Superior temporal gyrus (tissue), 1 donor: ENCODE measurements at regions not wholly inside any gene's neighbourhood (a gene's known extent, or its start where the extent isn't known, plus 50 kb on each side); places are given as distances from the start of the nearest gene placed in this dataset.

Source experiments
- DNase-seq: peaks from one replicate; pipeline ENCODE4 v3.0.0-alpha.2; 2016; ENCODE audit errors: extremely low spot score

DNA sequence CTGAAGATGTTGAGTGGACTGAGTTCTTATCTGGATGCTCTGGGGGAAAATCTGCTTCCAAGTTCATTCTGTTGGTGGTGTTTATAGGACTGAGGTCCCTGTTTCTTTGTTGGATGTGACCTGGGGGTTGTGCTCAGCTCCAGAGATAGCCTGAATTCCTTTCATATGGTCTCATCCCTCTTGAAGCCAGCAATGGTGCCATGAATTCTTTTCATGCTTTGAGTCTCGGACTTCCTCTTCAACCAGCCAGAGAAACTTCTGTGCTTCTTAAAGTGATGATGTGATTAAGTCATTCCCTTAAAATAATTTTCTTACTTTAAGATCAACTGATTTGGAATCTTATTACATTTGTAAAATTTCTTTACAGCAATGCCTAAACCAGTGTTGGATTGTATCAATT, 233.8 kb upstream of the UGT8 start:
- DNase-seq = no peak

DNA sequence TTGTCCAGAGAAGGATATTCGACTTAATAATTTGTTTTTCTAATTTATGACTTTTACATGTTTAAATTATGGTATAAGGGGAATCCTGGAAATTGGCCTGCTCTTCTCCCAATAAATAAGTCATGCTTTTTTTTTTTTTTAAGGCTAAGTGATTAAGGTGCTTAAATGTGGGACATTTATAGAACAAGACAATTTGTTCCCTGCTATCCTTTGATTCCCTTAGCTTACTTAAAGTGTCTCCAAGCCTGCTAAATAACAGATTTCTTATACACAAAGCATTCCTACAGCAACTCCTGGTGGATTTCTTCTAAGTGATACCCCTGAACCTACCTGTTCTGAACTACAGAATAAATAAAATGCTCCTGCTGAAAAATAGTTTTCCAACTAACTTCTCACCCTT, 233.0 kb upstream of the UGT8 start:
- no peak for DNase-seq

DNA sequence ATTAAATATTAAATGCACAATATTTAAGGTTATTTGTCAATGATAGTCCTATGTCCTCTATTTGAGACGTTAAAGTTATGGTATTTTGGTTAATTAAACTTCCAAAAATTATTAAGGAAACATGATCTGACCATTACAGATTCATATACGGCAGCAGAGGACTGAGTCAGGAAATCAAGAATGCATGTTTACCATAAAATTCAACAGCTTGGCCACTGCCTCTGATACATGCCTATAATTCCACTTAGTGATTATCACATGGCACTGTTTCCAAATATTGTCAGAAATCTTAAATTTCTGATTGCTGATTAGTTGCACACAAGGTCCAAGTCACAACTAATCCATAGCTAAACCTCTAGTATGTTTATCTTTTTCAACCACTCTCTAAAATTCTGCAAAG, 232.2 kb upstream of the UGT8 start:
- no peak for DNase-seq

DNA sequence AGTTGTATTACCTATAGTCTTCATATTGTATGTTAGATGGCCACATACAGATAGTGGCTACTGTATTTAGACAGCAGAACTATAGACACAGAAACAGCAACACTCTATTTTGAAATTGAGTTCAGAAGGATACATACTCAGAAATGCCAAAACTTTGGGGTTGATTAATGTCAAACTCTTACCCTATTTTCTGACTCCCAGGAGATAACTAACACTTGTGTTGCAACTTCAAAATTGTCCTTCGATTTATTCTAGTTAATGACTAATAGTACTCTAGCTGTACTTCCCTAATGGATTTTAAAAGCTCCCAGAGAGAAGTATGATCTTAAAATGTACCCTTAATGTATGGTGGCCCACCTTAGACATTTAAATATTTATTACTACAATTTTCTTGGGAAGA, 229.9 kb upstream of the UGT8 start:
- no peak for DNase-seq

DNA sequence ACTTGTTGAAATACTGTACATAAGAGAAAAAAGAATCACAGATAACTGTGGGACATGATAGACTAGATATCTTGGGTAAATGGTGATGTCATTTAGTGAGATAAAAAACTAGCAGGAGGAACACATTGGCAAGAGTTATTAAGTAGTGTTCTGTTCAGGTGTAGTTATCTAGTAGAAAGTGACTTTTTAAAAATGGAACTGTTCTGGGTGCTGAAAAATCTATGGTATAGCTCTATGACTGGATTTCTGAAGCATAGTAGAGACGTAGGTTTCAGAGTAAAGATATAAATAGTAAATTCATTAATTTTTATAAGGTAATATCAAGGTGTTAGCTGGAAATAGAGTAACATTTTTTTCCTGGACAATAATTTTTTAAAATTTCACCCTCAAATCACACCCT, 225.1 kb upstream of the UGT8 start:
- no peak for DNase-seq

DNA sequence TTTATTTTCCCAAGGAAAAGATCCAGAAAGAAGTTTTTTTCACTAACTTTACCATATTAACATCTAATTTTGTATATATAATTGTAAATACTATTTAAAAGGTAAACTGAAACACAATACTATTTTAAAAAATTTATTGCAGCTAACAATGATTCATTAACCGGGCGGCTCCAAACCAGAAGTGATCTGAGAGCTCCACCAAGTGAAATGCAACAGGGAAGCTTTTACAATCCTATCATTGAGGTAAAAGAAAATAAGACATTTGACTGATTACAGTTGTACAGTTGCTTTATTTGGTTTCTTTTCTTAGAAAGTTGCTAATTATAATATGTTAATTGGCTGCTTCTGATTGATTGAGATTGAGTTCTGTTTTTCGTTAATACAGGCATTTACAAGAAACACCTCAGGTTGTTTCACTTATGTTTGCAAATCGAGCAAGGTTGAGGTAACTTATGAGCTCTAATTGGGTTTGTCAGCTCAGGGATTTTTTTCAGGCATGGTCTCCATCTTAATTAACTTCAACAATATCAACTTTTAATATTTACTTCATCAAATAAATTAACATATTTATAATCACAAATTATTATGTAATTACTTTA, 220.2 kb upstream of the UGT8 start:
- peak; percentile 31 for DNase-seq

DNA sequence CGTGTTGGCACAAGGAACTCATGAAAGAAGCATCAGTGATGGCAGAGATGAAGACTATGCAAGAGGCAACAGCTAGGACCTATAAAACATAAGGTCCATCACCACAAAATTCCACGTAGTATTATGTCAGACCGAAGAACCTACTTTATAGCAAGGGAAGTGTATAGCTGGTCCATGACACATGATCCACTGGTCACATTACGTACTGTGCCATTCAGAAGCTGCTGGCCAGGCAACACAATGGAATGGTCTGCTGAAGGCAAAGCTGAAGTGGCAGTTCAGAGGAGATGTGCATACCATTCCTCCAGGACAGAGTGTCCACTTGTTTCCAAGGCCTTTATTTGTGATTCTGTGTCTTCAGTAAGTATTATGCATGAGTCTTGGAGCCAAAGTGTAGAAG, 215.5 kb upstream of the UGT8 start:
- no peak for DNase-seq

DNA sequence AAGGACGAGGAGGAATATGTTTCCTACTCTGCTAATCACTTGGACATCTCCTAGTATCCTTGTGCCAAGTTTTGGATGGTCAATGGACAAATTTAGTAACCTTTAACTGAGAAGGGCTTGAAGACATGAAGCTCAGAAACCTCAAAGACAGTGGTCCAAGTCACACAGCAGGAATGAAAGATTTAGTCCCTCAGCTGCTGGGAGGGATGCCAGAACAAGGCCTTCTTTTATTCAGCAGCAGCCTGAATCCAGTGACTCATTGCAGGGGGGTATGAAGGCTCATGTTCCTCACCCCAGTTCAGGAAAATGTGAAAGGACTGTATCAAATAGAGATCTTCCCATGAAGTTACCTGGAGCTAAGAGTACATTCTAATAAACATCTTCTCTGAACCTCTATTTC, 214.9 kb upstream of the UGT8 start:
- peak; percentile 45 for DNase-seq

DNA sequence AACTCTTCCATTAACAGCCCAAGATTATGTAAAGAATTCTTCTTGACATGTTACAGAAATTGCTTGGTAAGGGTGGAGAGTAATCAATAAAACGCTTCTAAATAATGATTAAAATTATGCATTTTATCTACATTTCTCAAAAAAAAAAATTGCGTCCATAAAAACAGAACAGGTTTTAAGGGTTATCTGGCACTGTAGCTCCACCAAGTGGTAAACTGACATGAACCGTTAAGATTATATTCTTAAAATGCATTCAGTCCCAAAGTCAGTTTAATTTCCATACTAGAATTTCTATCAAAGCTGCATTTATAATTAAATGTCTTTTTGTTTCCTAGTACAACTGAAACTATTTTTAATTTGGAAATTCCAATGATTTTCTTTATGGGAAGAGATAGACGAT, 214.0 kb upstream of the UGT8 start:
- peak; percentile 83 for DNase-seq

DNA sequence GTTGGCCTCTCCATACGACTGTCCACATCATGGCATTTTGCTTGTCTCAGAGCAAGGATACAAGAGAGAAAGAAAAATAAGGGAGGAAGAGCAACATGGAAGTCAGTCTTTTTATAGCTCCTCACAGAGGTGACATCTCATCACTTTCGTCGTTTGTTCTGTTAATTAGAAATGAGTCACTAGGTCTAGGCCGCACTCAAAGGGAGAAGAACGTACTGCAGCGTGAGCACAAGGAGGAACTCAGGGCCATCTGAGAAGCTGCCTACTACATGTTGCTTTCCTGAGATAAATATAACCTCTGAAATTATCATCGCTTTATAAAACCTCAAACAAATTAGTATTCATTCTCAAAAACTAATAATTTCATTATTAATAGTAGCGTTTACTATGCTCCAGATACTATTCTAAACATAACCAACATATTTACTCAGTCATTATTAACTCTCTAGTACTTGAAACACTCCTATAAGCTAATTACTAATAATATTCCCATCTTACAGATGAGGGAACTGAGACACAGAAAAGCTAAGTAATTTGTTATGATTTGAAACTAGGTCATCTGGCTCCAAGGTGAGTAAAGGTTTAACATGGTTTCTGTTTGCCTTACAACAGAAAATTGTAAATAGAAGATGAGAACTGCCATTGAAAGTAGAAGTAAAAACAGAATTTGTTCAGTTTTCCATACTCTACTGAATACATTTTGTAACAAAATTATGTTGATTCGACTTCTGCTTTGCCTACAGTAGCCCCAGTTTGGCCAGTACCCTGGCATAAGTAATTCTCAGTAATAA, 213.2 kb upstream of the UGT8 start:
- DNase-seq = no peak

DNA sequence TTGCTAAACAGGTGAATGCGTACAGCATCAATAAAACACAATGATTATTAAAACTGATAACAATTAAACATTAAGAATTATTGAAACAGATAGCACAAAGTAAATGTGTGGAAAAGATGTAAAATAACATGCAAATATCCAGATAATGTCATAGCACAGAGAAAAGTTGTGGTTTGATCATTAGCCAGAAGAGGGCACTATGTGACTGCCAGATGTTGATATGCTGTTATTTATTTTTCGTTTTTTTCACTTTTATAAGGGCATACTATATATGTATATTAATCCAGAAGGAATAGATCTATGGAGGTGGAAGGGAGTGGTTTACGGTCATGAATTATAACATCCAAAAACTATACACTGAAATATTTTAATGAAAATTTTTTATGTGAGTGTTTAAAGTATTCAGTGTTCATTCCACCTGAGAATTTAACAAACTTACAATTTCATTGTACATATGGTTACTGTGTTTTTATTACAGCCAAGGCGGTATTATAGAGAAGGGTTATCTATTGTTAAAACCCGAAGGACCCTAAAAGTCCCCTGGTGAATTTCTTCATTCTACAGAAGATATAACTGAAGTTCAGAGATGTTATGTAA, 211.9 kb upstream of the UGT8 start:
- peak; percentile 82 for DNase-seq

DNA sequence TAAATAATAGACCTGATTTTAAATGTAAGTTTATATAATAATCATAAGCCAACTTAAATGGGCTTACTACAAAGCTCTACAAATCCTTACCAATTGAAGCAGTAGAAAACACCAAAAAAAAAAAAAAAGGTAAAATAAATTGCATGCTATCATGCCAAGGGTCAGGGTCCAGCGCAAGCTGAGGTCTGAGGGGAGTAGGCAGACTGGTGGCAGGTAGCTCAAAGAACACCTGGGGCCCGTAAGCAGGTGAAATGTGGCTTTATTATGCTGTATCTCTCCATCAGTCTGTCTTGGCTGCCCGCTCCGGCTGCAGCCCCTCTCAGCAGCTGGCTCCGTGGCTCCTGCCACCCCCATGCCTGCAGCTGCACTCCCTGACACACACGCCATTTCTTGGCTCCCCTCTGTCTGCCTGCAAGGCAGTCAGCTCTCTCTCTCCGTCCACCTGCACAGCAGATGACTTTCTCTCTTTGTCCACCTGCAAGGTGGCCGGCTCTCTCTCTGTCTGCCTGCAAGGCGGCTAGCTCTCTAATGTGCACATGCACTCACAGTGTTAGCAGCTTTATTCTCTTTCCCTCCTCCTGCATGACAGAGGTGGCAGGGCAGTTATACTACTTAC, 209.4 kb upstream of the UGT8 start:
- DNase-seq = no peak

DNA sequence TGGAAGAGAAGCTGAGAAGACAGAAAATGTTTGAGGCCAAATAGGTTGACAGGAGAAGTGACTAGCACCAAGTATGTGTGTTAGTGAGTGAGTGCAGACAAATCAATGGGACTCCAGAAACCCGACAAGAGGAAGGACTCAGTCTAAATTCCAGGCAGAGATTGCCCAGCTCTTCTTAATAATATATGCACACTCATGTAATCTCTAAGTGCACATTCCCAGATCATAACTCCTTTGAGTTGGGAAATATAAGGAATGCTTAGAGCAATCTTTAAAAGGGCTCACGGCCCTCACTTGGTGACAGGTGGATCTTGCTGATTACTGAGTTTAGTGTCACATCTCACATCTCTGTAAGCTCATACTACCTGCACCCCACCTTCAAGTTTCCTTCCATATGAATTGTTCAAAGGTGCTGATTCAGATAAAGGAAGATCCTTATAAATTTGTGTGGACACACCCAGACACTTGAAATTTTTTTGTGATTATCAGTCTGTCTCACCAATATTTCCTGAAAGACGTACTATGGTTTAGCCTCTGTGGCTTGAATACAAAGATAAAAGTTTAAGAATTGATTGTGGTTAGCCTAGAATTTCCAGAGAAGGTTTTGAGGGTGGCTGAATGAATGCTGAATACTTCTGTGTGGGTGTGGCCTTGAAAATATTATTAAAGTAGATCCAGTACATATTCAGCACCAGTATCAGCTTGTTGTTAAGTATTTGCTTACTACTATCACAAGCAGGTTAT, 205.1 kb upstream of the UGT8 start:
- no peak for DNase-seq

DNA sequence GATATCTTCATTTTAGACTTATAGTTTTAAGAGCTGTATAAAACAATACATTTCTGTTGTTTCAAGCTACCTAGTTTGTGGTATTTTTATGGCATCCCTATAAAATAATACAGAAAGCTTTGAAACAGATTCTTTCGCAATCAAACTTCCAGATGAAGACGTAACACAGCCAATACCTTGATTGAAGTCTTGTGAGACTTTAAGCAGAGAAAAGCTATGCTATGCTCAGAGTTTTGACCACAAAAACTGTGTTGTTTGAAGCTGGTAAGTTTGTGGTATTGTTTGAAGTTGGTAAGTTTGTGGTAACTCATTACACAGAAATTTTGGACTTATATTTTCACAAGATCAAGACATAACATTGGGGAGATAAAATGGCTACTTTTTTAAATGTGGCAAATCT, 201.8 kb upstream of the UGT8 start:
- no peak for DNase-seq

DNA sequence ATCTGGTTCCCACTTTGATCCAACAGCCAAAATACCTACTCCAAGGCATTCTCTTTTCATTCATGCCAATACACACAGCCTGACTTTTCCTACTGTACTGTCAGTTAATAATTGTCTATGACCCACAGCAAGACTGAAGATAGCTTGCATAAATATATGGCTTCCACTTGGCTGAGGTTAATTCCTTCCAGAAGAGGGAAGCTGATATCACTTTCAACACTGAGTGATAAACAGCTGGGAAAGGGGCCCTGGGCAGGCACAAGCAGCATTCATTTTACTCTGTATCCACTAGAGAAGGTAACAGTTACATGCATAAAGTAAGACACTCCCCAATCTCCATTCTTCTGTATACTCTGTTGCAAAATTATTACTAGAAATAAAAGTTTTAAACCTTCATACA, 200.2 kb upstream of the UGT8 start:
- no peak for DNase-seq

DNA sequence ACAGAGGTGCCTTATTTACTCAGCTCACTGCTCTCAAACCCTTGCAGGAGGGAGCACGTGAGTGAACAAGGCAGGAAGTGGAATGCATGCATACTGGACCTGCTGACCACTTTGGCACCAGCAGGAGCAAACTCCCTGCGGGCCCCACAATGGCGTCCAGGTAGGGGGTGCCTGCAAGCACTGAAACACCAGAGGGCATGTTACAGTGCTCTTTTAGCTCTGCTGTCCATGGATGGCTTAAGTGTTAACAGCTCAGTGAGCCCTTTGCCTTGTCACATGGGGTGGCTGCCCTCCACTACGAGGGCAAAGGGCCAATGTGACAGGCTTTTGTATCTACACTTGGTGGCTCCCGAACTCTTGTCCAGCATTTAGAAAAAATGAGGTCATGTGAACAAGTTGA, 199.5 kb upstream of the UGT8 start:
- DNase-seq = no peak

DNA sequence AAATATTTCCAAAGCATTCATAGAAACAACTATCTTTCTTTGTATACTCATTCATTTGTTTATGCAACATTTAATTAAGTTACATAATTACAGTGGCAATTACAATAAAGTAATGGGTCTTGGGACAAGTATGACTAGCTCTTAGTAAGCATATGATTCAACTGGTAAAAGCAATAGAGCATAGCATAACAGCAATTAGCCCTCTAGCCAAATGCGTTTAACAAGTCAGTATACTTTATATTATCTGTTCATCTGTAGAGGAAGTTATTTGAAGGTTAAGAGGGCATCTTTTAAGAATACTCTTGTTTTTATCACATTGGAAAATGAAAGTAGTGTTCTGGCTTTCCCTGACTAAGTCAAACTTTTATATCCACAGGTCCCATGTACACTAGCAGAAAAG, 198.1 kb upstream of the UGT8 start:
- no peak for DNase-seq

DNA sequence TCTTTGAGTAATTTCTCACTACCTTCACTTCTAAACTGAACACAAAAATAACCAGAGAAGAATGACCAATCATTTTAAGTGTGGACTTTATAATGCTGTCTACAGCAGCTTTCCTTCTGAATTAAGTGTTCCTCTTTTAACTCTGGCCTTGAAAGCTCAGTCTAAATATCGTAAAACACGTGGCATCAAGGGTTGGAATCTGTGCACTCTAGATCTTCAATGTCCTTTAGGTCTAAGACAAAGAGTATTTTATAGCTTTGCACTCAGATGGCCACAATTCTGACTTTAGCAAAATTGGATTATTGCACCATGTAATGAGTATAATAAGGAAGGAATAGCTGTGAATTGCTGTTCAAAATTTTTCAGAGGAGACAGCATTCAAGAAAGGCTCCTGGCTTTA, 197.1 kb upstream of the UGT8 start:
- DNase-seq = no peak

DNA sequence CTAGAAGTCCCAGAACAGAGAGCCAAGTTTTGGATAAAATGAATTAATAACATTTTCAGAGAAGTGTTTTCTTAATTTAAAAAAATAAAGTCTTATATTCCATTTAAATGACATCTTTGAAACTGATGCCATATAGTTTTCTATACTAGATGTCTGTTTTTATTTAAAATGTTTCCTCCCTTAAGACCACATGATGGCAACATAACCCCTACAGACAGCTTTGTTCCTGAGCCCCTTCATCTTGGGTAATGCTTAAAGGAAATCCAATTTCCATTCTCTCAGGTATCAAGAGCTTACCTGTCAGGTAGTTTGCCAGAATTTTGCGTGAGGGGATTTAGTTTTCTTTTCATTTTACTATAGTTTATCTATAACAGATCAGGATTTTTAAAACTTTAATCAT, 181.4 kb upstream of the UGT8 start:
- no peak for DNase-seq

DNA sequence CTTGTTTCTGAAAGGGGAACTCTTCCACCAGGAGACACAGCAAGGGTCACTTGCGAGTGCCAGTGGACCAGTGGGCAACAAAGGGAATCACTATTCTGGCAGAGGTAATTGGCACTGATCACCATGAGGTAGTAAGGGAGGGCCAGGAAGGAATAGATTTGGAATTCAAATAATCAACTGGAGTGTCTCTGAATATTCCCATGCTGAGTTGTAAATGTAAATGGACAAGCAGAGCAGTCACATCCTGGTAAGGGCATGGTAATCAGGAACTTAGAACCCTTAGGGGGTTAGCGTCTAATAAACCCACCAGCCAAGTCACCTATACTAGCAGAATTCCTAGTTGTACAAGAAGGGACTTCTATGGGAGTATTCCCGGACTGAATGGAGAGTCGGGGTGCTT, 178.5 kb upstream of the UGT8 start:
- no peak for DNase-seq

DNA sequence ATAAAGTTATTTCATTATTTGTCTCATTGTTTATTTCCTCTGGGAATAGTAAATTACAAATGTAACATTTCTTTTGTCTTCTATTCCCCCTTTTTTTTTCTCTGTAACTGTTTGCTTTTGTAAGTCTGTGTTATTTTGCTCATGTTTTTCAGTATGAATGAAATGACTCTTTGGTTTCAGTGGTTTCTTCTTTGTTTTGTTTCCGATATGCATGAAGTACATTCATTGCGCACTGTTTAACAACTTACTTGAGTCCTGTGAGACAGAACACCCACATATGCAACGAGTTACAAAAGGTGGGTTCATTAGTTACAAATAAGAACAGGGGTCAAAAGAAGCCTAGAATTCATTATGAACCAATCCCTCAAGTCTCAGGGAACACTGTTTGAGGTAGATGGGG, 175.0 kb upstream of the UGT8 start:
- DNase-seq = no peak

DNA sequence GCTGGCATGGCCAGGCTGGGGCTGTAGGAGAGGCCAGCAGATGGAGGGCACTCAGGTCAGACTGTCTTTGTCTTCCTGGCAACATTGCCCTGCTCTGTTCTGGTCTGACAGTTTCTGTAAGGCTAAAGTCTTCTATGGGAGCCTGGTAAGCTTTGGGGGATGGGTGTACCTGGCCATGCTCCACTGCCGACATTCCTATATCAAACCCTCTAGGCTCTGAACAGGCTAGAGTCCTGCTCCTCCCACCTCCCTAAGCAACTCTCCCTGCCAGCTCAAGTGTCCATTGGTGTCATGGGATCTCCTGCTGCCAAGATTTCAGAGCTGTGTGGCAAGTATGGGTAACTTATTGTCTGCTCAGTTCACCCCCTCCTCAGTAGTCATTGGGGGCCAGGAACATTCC, 163.5 kb upstream of the UGT8 start:
- DNase-seq = no peak
